ENCODE measurements at regions not wholly inside any gene's neighbourhood (a gene's known extent, or its start where the extent isn't known, plus 50 kb on each side); places are given as distances from the start of the nearest gene placed in this dataset.

GRCh38 chr7:109945820-109946518 is 1145.0 kb upstream of the LRRN3 start:
- H3K27me3 ChIP-seq (ENCODE audit: control insufficient read depth in 2 of 2, insufficient read depth in 2 of 2, low read length in 2 of 2): no peaks in the 10 kb centered on the region
- intact Hi-C loops (cut with micrococcal nuclease): no loop called here
- ChIA-PET CTCF (no interaction called here), POLR2A (no interaction called here)
- Mint-ChIP-seq H3K9me3 (peaks cover 0 to 4% (median 0%) of the 10 kb centered on the region in 11 donors), H3K36me3 (no peaks in the 10 kb centered on the region), H3K27me3 (no peaks in the 10 kb centered on the region), H3K4me3 (no peak overlapping the region), H3K27ac (no peak overlapping the region), H3K4me1 (no peaks in the 10 kb centered on the region)
- no peak overlapping the region for H3K4me3 ChIP-seq (ENCODE audit: low read length)
- H3K36me3 ChIP-seq (ENCODE audit: control insufficient read depth in 2 of 3, insufficient read depth in 3 of 3, low read length in 3 of 3): no peaks in the 10 kb centered on the region
- no peaks in the 10 kb centered on the region for H3K4me1 ChIP-seq (ENCODE audit: control insufficient read depth in 2 of 2, insufficient read depth in 2 of 2, low read length in 2 of 2)
- no peak for DNase-seq
- no peak overlapping the region for H3K27ac ChIP-seq (ENCODE audit: low read depth, low read length)
- no peak for ATAC-seq
- no peaks in the 10 kb centered on the region for H3K9me3 ChIP-seq (ENCODE audit: control insufficient read depth in 2 of 3, low read length in 3 of 3)

GRCh38 chr7:109950256-109950655 is 1140.7 kb upstream of the LRRN3 start:
- no peaks in the 10 kb centered on the region for H3K4me1 ChIP-seq (ENCODE audit: control insufficient read depth in 2 of 2, insufficient read depth in 2 of 2, low read length in 2 of 2)
- Mint-ChIP-seq H3K27ac (no peak overlapping the region), H3K4me3 (no peak overlapping the region), H3K4me1 (no peaks in the 10 kb centered on the region), H3K9me3 (peaks cover 0 to 3% (median 0%) of the 10 kb centered on the region in 11 donors), H3K27me3 (peaks cover 0 to 4% (median 0%) of the 10 kb centered on the region in 5 donors), H3K36me3 (no peaks in the 10 kb centered on the region)
- no peaks in the 10 kb centered on the region for H3K27me3 ChIP-seq (ENCODE audit: control insufficient read depth in 2 of 2, insufficient read depth in 2 of 2, low read length in 2 of 2)
- no peak for ATAC-seq
- ChIA-PET POLR2A (no interaction called here), CTCF (no interaction called here)
- intact Hi-C loops (cut with micrococcal nuclease): no loop called here
- no peak overlapping the region for H3K4me3 ChIP-seq (ENCODE audit: low read length)
- H3K27ac ChIP-seq (ENCODE audit: low read depth, low read length): no peak overlapping the region
- no peaks in the 10 kb centered on the region for H3K36me3 ChIP-seq (ENCODE audit: control insufficient read depth in 2 of 3, insufficient read depth in 3 of 3, low read length in 3 of 3)
- no peak for DNase-seq
- H3K9me3 ChIP-seq (ENCODE audit: control insufficient read depth in 2 of 3, low read length in 3 of 3): no peaks in the 10 kb centered on the region

- H3K27me3 Mint-ChIP-seq: peaks cover 0 to 4% (median 0%) of the 10 kb centered on the region in 5 donors
- no peaks in the 10 kb centered on the region for H3K4me1 ChIP-seq (ENCODE audit: control insufficient read depth in 2 of 2, insufficient read depth in 2 of 2, low read length in 2 of 2)
- H3K9me3 Mint-ChIP-seq: peaks cover 0 to 3% (median 0%) of the 10 kb centered on the region in 11 donors
- no peak overlapping the region for H3K27ac Mint-ChIP-seq
- H3K4me3 ChIP-seq (ENCODE audit: low read length): no peak overlapping the region
- no peaks in the 10 kb centered on the region for H3K9me3 ChIP-seq (ENCODE audit: control insufficient read depth in 2 of 3, low read length in 3 of 3)
- H3K36me3 Mint-ChIP-seq: no peaks in the 10 kb centered on the region
- H3K27ac ChIP-seq (ENCODE audit: low read depth, low read length): no peak overlapping the region
- intact Hi-C loops (cut with micrococcal nuclease): no loop called here
- ATAC-seq: no peak
- POLR2A ChIA-PET: no interaction called here
- CTCF ChIA-PET: no interaction called here
- DNase-seq: no peak
- no peaks in the 10 kb centered on the region for H3K36me3 ChIP-seq (ENCODE audit: control insufficient read depth in 2 of 3, insufficient read depth in 3 of 3, low read length in 3 of 3)
- H3K4me3 Mint-ChIP-seq: no peak overlapping the region
- H3K4me1 Mint-ChIP-seq: no peaks in the 10 kb centered on the region
- no peaks in the 10 kb centered on the region for H3K27me3 ChIP-seq (ENCODE audit: control insufficient read depth in 2 of 2, insufficient read depth in 2 of 2, low read length in 2 of 2)
These were observed 1139.9 kb upstream of the LRRN3 start for GRCh38 chr7:109950821-109951564.

- Histone ChIP-seq H3K9me3 (ENCODE audit: control insufficient read depth in 2 of 3, low read length in 3 of 3) (no peaks in the 10 kb centered on the region), H3K27me3 (ENCODE audit: control insufficient read depth in 2 of 2, insufficient read depth in 2 of 2, low read length in 2 of 2) (no peaks in the 10 kb centered on the region), H3K27ac (ENCODE audit: low read depth, low read length) (no peak overlapping the region), H3K36me3 (ENCODE audit: control insufficient read depth in 2 of 3, insufficient read depth in 3 of 3, low read length in 3 of 3) (no peaks in the 10 kb centered on the region), H3K4me3 (ENCODE audit: low read length) (no peak overlapping the region), H3K4me1 (ENCODE audit: control insufficient read depth in 2 of 2, insufficient read depth in 2 of 2, low read length in 2 of 2) (no peaks in the 10 kb centered on the region)
- ChIA-PET POLR2A (no interaction called here), CTCF (no interaction called here)
- H3K4me3 Mint-ChIP-seq: no peak overlapping the region
- no peaks in the 10 kb centered on the region for H3K4me1 Mint-ChIP-seq
- DNase-seq (no peak), ATAC-seq (no peak)
- no peaks in the 10 kb centered on the region for H3K36me3 Mint-ChIP-seq
- H3K27ac Mint-ChIP-seq: no peak overlapping the region
- peaks cover 0 to 3% (median 0%) of the 10 kb centered on the region in 11 donors for H3K9me3 Mint-ChIP-seq
- intact Hi-C loops (cut with micrococcal nuclease): no loop called here
- H3K27me3 Mint-ChIP-seq: peaks cover 0 to 4% (median 0%) of the 10 kb centered on the region in 5 donors
These were observed 1139.4 kb upstream of the LRRN3 start for GRCh38 chr7:109951565-109951928.

GRCh38 chr7:109955986-109956385 is 1134.9 kb upstream of the LRRN3 start:
- H3K4me1 ChIP-seq (ENCODE audit: control insufficient read depth in 2 of 2, insufficient read depth in 2 of 2, low read length in 2 of 2): no peaks in the 10 kb centered on the region

GRCh38 chr7:109956916-109957315 is 1134.0 kb upstream of the LRRN3 start:
- Mint-ChIP-seq H3K9me3 (peaks cover 0 to 7% (median 0%) of the 10 kb centered on the region in 11 donors), H3K4me3 (no peak overlapping the region), H3K36me3 (no peaks in the 10 kb centered on the region), H3K27ac (no peak overlapping the region), H3K4me1 (no peaks in the 10 kb centered on the region), H3K27me3 (peaks cover 0 to 4% (median 0%) of the 10 kb centered on the region in 5 donors)
- Histone ChIP-seq H3K27ac (ENCODE audit: low read depth, low read length) (no peak overlapping the region), H3K9me3 (ENCODE audit: control insufficient read depth in 2 of 3, low read length in 3 of 3) (no peaks in the 10 kb centered on the region), H3K27me3 (ENCODE audit: control insufficient read depth in 2 of 2, insufficient read depth in 2 of 2, low read length in 2 of 2) (no peaks in the 10 kb centered on the region), H3K4me3 (ENCODE audit: low read length) (no peak overlapping the region), H3K36me3 (ENCODE audit: control insufficient read depth in 2 of 3, insufficient read depth in 3 of 3, low read length in 3 of 3) (no peaks in the 10 kb centered on the region), H3K4me1 (ENCODE audit: control insufficient read depth in 2 of 2, insufficient read depth in 2 of 2, low read length in 2 of 2) (no peaks in the 10 kb centered on the region)
- CTCF ChIA-PET: no interaction called here
- ATAC-seq: no peak
- intact Hi-C loops (cut with micrococcal nuclease): no loop called here
- POLR2A ChIA-PET: no interaction called here
- no peak for DNase-seq

More at GRCh38 chr7:109955986-109956385, 1134.9 kb upstream of the LRRN3 start:
- no peaks in the 10 kb centered on the region for H3K27me3 ChIP-seq (ENCODE audit: control insufficient read depth in 2 of 2, insufficient read depth in 2 of 2, low read length in 2 of 2)
- intact Hi-C loops (cut with micrococcal nuclease): no loop called here
- H3K36me3 ChIP-seq (ENCODE audit: control insufficient read depth in 2 of 3, insufficient read depth in 3 of 3, low read length in 3 of 3): no peaks in the 10 kb centered on the region
- POLR2A ChIA-PET: no interaction called here
- no peaks in the 10 kb centered on the region for H3K9me3 ChIP-seq (ENCODE audit: control insufficient read depth in 2 of 3, low read length in 3 of 3)
- no peaks in the 10 kb centered on the region for H3K36me3 Mint-ChIP-seq
- H3K27ac ChIP-seq (ENCODE audit: low read depth, low read length): no peak overlapping the region
- CTCF ChIA-PET: no interaction called here
- DNase-seq (no peak), ATAC-seq (no peak)
- no peak overlapping the region for H3K4me3 ChIP-seq (ENCODE audit: low read length)
- no peak overlapping the region for H3K4me3 Mint-ChIP-seq
- no peaks in the 10 kb centered on the region for H3K4me1 Mint-ChIP-seq
- H3K27me3 Mint-ChIP-seq: peaks cover 0 to 4% (median 0%) of the 10 kb centered on the region in 5 donors
- H3K27ac Mint-ChIP-seq: no peak overlapping the region
- peaks cover 0 to 4% (median 0%) of the 10 kb centered on the region in 11 donors for H3K9me3 Mint-ChIP-seq

- Mint-ChIP-seq H3K4me3 (no peak overlapping the region), H3K27me3 (no peaks in the 10 kb centered on the region), H3K27ac (no peak overlapping the region), H3K4me1 (no peaks in the 10 kb centered on the region), H3K36me3 (no peaks in the 10 kb centered on the region), H3K9me3 (peaks cover 0 to 6% (median 0%) of the 10 kb centered on the region in 11 donors)
- H3K9me3 ChIP-seq (ENCODE audit: control insufficient read depth in 2 of 3, low read length in 3 of 3): no peaks in the 10 kb centered on the region
- H3K27ac ChIP-seq (ENCODE audit: low read depth, low read length): no peak overlapping the region
- no peak for ATAC-seq
- no peak overlapping the region for H3K4me3 ChIP-seq (ENCODE audit: low read length)
- no peaks in the 10 kb centered on the region for H3K36me3 ChIP-seq (ENCODE audit: control insufficient read depth in 2 of 3, insufficient read depth in 3 of 3, low read length in 3 of 3)
- no peaks in the 10 kb centered on the region for H3K27me3 ChIP-seq (ENCODE audit: control insufficient read depth in 2 of 2, insufficient read depth in 2 of 2, low read length in 2 of 2)
- no peak for DNase-seq
- intact Hi-C loops (cut with micrococcal nuclease): no loop called here
- CTCF ChIA-PET: no interaction called here
- no peaks in the 10 kb centered on the region for H3K4me1 ChIP-seq (ENCODE audit: control insufficient read depth in 2 of 2, insufficient read depth in 2 of 2, low read length in 2 of 2)
- POLR2A ChIA-PET: no interaction called here
These were observed 1127.2 kb upstream of the LRRN3 start for GRCh38 chr7:109963741-109964140.

Measured in naive thymus-derived CD4-positive, alpha-beta T cell (primary cell).